GM19452 (cell line): ENCODE measurements at regions not wholly inside any gene's neighbourhood (a gene's known extent, or its start where the extent isn't known, plus 50 kb on each side); places are given as distances from the start of the nearest gene placed in this dataset.
"Not testable (repeated sequence)": the region's sequence is repeated elsewhere in the genome, so short reads cannot be mapped to it uniquely, and the experiment has no call there.

Source experiments
- ATAC-seq: cut with Tn5 transposase; IDR thresholded peaks from one replicate; pipeline ENCODE4 v1.9.1; 2021; ENCODE audit not compliant: unreplicated experiment

- no peak for ATAC-seq
These were observed 242.7 kb downstream of the ASXL3 start for GRCh38 chr18:33820517-33821371.

- not testable (repeated sequence) for ATAC-seq
These were observed 241.8 kb downstream of the ASXL3 start for GRCh38 chr18:33819692-33820343.

- no peak for ATAC-seq
These were observed 240.1 kb downstream of the ASXL3 start for GRCh38 chr18:33818145-33818544.

GRCh38 chr18:33817096-33817495 lies 239.1 kb downstream of the ASXL3 start:
- ATAC-seq, result no peak

- no peak for ATAC-seq
These were observed 236.5 kb downstream of the ASXL3 start for GRCh38 chr18:33814546-33814945.

GRCh38 chr18:33812186-33812585 lies 234.2 kb downstream of the ASXL3 start:
- ATAC-seq, result no peak

GRCh38 chr18:33805592-33805991 lies 227.6 kb downstream of the ASXL3 start:
- no peak for ATAC-seq

- no peak for ATAC-seq
These were observed 226.2 kb downstream of the ASXL3 start for GRCh38 chr18:33804258-33804657.

- no peak for ATAC-seq
These were observed 225.6 kb downstream of the ASXL3 start for GRCh38 chr18:33803636-33804035.

GRCh38 chr18:33802955-33803354 lies 224.9 kb downstream of the ASXL3 start:
- ATAC-seq, result no peak
